Type B pancreatic cell (in vitro differentiated cells): ENCODE measurements at regions not wholly inside any gene's neighbourhood (a gene's known extent, or its start where the extent isn't known, plus 50 kb on each side); places are given as distances from the start of the nearest gene placed in this dataset.
A peak's percentile ranks its signal among the peaks of the same experiment; 100 is the strongest.

Source experiments
- DNase-seq: peaks from one replicate; pipeline ENCODE4 v3.0.0; 2021; ENCODE audit warnings: mixed read lengths; ENCODE audit not compliant: unreplicated experiment; ENCODE audit errors: extremely low spot score
- H3K27ac Mint-ChIP-seq: 2 replicates; pipeline ENCODE4 v1.8.0; 2021; ENCODE audit warnings: mild to moderate bottlenecking, mixed read lengths
- H3K27me3 Mint-ChIP-seq: 2 replicates; pipeline ENCODE4 v1.8.0; 2021; ENCODE audit warnings: mixed read lengths
- H3K36me3 Mint-ChIP-seq: 2 replicates; pipeline ENCODE4 v1.8.0; 2021; ENCODE audit warnings: mixed read lengths
- H3K4me1 Mint-ChIP-seq: one replicate; pipeline ENCODE4 v1.8.0; 2021; ENCODE audit warnings: mixed read lengths; ENCODE audit not compliant: unreplicated experiment
- H3K4me3 Mint-ChIP-seq: 2 replicates; pipeline ENCODE4 v1.8.0; 2021; ENCODE audit warnings: mild to moderate bottlenecking, mixed read lengths
- H3K9me3 Mint-ChIP-seq: 2 replicates; pipeline ENCODE4 v1.8.0; 2021; ENCODE audit warnings: mixed read lengths
- TF ChIP-seq, protein P1 (sequence below): fragments of 200-600 bp; sonication (generic); conservative IDR thresholded peaks from 2 replicates; pipeline ENCODE4 v1.5.0; 2021; ENCODE audit warnings: antibody characterized with exemption, mild to moderate bottlenecking

DNA sequence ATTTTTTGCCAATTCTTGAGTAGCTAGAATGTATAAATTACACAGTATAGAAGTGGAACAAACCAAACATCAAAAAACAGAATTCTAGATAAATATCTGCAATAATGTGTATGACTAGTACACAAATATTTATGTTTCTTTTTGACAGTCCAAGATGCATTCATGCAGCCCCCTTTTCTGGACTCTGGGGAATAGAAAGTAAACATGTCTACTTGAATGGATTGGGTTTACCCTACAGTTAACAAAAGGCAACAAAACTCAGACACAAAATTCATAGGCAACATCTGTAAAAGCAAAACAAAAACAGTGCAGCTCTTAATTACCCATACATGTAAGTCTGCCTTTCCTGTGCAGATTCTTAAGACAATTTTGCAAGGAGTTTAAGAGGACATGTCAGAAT is 419.4 kb upstream of the DACH1 start:
- no peak overlapping the region for H3K27ac Mint-ChIP-seq
- DNase-seq: no peak

GRCh38 chr13:72284791-72285190 is 417.8 kb upstream of the DACH1 start:
- Mint-ChIP-seq H3K9me3 (peaks cover 3% of the 10 kb centered on the region), H3K27me3 (no peaks in the 10 kb centered on the region), H3K27ac (no peak overlapping the region), H3K4me1 (no peaks in the 10 kb centered on the region), H3K4me3 (no peak overlapping the region), H3K36me3 (no peaks in the 10 kb centered on the region)
- TF ChIP-seq, protein P1, sequence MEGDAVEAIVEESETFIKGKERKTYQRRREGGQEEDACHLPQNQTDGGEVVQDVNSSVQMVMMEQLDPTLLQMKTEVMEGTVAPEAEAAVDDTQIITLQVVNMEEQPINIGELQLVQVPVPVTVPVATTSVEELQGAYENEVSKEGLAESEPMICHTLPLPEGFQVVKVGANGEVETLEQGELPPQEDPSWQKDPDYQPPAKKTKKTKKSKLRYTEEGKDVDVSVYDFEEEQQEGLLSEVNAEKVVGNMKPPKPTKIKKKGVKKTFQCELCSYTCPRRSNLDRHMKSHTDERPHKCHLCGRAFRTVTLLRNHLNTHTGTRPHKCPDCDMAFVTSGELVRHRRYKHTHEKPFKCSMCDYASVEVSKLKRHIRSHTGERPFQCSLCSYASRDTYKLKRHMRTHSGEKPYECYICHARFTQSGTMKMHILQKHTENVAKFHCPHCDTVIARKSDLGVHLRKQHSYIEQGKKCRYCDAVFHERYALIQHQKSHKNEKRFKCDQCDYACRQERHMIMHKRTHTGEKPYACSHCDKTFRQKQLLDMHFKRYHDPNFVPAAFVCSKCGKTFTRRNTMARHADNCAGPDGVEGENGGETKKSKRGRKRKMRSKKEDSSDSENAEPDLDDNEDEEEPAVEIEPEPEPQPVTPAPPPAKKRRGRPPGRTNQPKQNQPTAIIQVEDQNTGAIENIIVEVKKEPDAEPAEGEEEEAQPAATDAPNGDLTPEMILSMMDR: no peak
- no peak for DNase-seq

More for the DNA sequence above, 419.4 kb upstream of the DACH1 start:
- no peaks in the 10 kb centered on the region for H3K36me3 Mint-ChIP-seq
- H3K4me1 Mint-ChIP-seq: no peaks in the 10 kb centered on the region
- TF ChIP-seq, protein P1: no peak
- no peak overlapping the region for H3K4me3 Mint-ChIP-seq
- peaks cover 3% of the 10 kb centered on the region for H3K9me3 Mint-ChIP-seq
- no peaks in the 10 kb centered on the region for H3K27me3 Mint-ChIP-seq

DNA sequence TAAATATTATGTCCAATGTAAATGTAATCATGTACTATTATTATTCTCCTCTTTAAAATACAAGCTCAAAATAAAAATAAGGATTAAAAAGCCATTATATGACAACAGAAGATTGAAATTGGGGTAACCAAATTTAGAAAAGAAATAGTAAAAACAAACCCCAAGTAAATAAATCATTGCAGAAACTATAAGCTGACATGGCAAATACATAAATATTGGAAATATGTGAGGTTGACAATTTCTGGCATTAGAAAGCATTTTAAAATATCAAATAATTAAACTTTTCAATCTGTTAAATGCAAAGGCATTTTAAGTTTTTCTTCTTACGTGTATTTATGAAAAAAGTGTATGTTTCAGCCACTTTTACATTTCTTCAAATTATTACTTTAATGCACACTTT is 394.7 kb upstream of the DACH1 start:
- no peaks in the 10 kb centered on the region for H3K36me3 Mint-ChIP-seq
- no peak overlapping the region for H3K4me3 Mint-ChIP-seq
- H3K27ac Mint-ChIP-seq: no peak overlapping the region
- no peak for DNase-seq
- H3K4me1 Mint-ChIP-seq: peaks cover 5% of the 10 kb centered on the region
- TF ChIP-seq, protein P1: no peak
- H3K27me3 Mint-ChIP-seq: no peaks in the 10 kb centered on the region
- H3K9me3 Mint-ChIP-seq: no peaks in the 10 kb centered on the region

DNA sequence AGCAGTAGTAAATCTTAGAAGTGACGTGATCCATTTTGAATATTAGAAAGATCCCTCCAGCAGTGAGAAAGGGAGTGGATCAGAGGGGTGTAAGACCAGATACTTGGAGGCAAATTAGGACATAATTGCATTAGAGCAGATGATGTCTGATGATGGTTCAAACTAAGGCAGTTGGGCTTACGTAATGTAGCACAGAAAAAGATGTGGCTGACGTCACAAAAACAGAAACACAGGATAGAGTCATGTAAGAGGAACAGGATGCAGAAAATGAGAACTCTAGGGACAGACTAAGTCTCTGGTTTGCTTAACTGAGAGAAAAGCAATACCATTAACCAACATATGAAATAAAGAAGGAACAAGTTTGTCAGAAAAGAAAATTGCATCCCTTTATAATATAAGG is 392.5 kb upstream of the DACH1 start:
- DNase-seq: no peak
- Mint-ChIP-seq H3K27ac (no peak overlapping the region), H3K4me1 (peaks cover 5% of the 10 kb centered on the region), H3K4me3 (no peak overlapping the region), H3K9me3 (no peaks in the 10 kb centered on the region), H3K27me3 (no peaks in the 10 kb centered on the region), H3K36me3 (no peaks in the 10 kb centered on the region)
- TF ChIP-seq, protein P1: no peak

- no peak for DNase-seq
- Mint-ChIP-seq H3K9me3 (no peaks in the 10 kb centered on the region), H3K27ac (no peak overlapping the region), H3K27me3 (no peaks in the 10 kb centered on the region), H3K36me3 (no peaks in the 10 kb centered on the region), H3K4me3 (no peak overlapping the region), H3K4me1 (peaks cover 5% of the 10 kb centered on the region)
- TF ChIP-seq, protein P1: no peak
Measured at GRCh38 chr13:72258340-72258981, 391.5 kb upstream of the DACH1 start.

GRCh38 chr13:72255908-72256307 is 388.9 kb upstream of the DACH1 start:
- TF ChIP-seq, protein P1: peak; percentile 76
- DNase-seq: no peak

More at GRCh38 chr13:72255908-72256307, 388.9 kb upstream of the DACH1 start:
- Mint-ChIP-seq H3K4me1 (no peaks in the 10 kb centered on the region), H3K4me3 (no peak overlapping the region), H3K9me3 (peaks cover 3% of the 10 kb centered on the region), H3K36me3 (no peaks in the 10 kb centered on the region), H3K27ac (no peak overlapping the region), H3K27me3 (no peaks in the 10 kb centered on the region)
